ENCODE measurements at regions not wholly inside any gene's neighbourhood (a gene's known extent, or its start where the extent isn't known, plus 50 kb on each side); places are given as distances from the start of the nearest gene placed in this dataset.

DNA sequence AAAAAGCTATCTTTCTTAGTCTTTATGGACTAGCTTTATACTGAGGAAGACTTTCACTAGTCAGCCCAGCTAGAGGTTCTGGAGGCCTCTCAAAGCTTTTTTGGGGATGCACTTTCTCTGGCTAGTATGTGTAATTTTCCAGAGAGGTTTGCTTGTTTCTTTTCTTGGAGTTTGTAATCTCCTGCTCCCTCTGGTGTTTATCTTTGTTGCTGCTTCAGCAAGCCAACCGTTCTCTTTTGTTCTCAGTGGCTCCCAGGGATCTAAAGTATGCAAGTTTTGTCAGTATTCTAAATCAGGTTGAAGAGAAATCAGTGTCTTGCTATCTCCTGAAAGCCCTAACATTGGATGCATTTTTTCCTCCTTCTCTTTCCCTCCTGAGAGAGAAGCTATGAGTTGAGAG is 121.1 kb upstream of the MYO16 start:
- ChIA-PET POLR2A (ENCODE audit: unreplicated experiment) (no interaction called here), CTCF (interaction anchor here (0.6 kb wide), 1 partner anchor 166 kb away, joined by 3 read pairs; no protein-coding TSS in a partner anchor)
- H3K36me3 ChIP-seq (ENCODE audit: low read depth, low read length), result no peaks in the 10 kb centered on the region
- no peak for TF ChIP-seq EZH2 (IDR thresholded peaks at IDR 0.05; ENCODE audit: low read length, unreplicated experiment)
- no peak for TF ChIP-seq EZH2phosphoT487 (IDR thresholded peaks at IDR 0.05; ENCODE audit: borderline replicate concordance, low read length)
- TF ChIP-seq, protein P1, sequence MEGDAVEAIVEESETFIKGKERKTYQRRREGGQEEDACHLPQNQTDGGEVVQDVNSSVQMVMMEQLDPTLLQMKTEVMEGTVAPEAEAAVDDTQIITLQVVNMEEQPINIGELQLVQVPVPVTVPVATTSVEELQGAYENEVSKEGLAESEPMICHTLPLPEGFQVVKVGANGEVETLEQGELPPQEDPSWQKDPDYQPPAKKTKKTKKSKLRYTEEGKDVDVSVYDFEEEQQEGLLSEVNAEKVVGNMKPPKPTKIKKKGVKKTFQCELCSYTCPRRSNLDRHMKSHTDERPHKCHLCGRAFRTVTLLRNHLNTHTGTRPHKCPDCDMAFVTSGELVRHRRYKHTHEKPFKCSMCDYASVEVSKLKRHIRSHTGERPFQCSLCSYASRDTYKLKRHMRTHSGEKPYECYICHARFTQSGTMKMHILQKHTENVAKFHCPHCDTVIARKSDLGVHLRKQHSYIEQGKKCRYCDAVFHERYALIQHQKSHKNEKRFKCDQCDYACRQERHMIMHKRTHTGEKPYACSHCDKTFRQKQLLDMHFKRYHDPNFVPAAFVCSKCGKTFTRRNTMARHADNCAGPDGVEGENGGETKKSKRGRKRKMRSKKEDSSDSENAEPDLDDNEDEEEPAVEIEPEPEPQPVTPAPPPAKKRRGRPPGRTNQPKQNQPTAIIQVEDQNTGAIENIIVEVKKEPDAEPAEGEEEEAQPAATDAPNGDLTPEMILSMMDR (conservative IDR thresholded peaks at IDR 0.05; ENCODE audit: low read depth, low read length), result peak; percentile 50; the same call in 1 of the 2 replicates
- ATAC-seq (no peak), DNase-seq (peak; percentile 15)
- no peaks in the 10 kb centered on the region for H3K9me2 ChIP-seq (replicated peaks; ENCODE audit: low read length)
- no peak overlapping the region for H2AFZ ChIP-seq (ENCODE audit: low read length)
- H3K4me3 ChIP-seq (ENCODE audit: low read length), result no peak overlapping the region
- no peaks in the 10 kb centered on the region for H3K79me2 ChIP-seq (ENCODE audit: low read length)
- no TSS peak for BruUV-seq (replicated peaks)
- H3K27ac ChIP-seq (ENCODE audit: low read length), result no peak overlapping the region
- no peaks in the 10 kb centered on the region for H4K20me1 ChIP-seq (ENCODE audit: low read length)
- H3F3A ChIP-seq (ENCODE audit: low read length, unreplicated experiment), result no peaks in the 10 kb centered on the region
- no peak overlapping the region for H3K4me2 ChIP-seq (ENCODE audit: low read length)
- H3K27me3 ChIP-seq (ENCODE audit: low read length), result no peaks in the 10 kb centered on the region
- no peaks in the 10 kb centered on the region for H3K9me3 ChIP-seq (ENCODE audit: low read length)
- intact Hi-C loops (cut with micrococcal nuclease), result loop anchor here (5.0 kb wide), 1 partner anchor 186 kb away; no protein-coding TSS in a partner anchor
- no peak overlapping the region for H3K9ac ChIP-seq (ENCODE audit: low read length)
- H3K4me1 ChIP-seq (ENCODE audit: insufficient read depth, low read length), result no peaks in the 10 kb centered on the region

DNA sequence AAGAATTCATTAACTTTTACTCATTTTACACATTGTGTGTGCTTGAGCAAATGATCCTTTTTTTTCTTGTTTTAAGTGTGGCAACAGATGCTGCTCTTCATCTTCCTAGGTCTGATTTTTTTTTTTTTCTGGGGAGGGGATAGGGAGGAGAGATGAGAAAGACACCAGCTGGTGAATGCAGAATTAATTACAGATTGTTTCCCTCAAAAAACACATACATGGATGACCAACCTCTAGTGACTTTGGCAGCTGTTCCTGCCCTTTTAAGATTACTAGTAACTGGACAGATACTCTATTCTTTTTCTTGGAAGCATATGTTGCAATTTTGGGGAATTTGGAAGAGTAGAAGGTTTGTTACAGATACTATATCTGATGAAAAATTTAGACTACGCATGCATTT is 103.6 kb upstream of the MYO16 start:
- no peak overlapping the region for H3K9ac ChIP-seq (ENCODE audit: low read length)
- H3K27me3 ChIP-seq (ENCODE audit: low read length), result 0 out of 2 replicates have a peak, but pooled peaks cover 12% of the 10 kb centered on the region
- H3K4me2 ChIP-seq (ENCODE audit: low read length), result no peak overlapping the region
- DNase-seq, result no peak
- no peaks in the 10 kb centered on the region for H3K4me1 ChIP-seq (ENCODE audit: insufficient read depth, low read length)
- no peaks in the 10 kb centered on the region for H3K9me3 ChIP-seq (ENCODE audit: low read length)
- H3K4me3 ChIP-seq (ENCODE audit: low read length), result no peak overlapping the region
- ChIA-PET CTCF (no interaction called here), POLR2A (ENCODE audit: unreplicated experiment) (no interaction called here)
- H3K36me3 ChIP-seq (ENCODE audit: low read depth, low read length), result no peaks in the 10 kb centered on the region
- no peak overlapping the region for H3K27ac ChIP-seq (ENCODE audit: low read length)
- no peaks in the 10 kb centered on the region for H3F3A ChIP-seq (ENCODE audit: low read length, unreplicated experiment)
- no peaks in the 10 kb centered on the region for H3K9me2 ChIP-seq (replicated peaks; ENCODE audit: low read length)
- H2AFZ ChIP-seq (ENCODE audit: low read length), result no peak overlapping the region
- no peak for ATAC-seq
- no peaks in the 10 kb centered on the region for H3K79me2 ChIP-seq (ENCODE audit: low read length)
- no TSS peak for BruUV-seq (replicated peaks)
- intact Hi-C loops (cut with micrococcal nuclease), result no loop called here
- TF ChIP-seq EZH2 (IDR thresholded peaks at IDR 0.05; ENCODE audit: low read length, unreplicated experiment) (no peak), EZH2phosphoT487 (IDR thresholded peaks at IDR 0.05; ENCODE audit: borderline replicate concordance, low read length) (no peak)
- TF ChIP-seq, protein P1 (conservative IDR thresholded peaks at IDR 0.05; ENCODE audit: low read depth, low read length), result no peak
- H4K20me1 ChIP-seq (ENCODE audit: low read length), result no peaks in the 10 kb centered on the region

DNA sequence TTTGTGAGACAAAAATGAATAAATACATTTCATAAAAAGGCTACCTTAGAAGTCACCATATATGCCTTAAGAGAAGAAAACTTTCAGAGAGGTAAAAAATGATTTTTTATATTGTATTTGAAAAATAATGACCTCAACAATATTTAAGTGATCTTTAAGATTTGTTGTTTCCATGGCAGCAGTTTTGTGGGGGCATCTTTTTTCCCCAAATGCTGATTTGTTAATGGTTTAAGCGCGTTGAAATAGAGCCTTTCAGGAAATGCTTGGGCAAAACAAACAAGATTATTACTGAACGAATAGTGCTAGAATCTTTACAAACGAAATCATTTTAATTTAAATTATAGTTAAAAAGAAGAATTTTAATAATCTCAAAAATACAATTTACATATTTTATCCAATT is 103.1 kb upstream of the MYO16 start:
- no peaks in the 10 kb centered on the region for H3F3A ChIP-seq (ENCODE audit: low read length, unreplicated experiment)
- TF ChIP-seq EZH2phosphoT487 (IDR thresholded peaks at IDR 0.05; ENCODE audit: borderline replicate concordance, low read length), result no peak
- no peak overlapping the region for H2AFZ ChIP-seq (ENCODE audit: low read length)
- H3K27me3 ChIP-seq (ENCODE audit: low read length), result 0 out of 2 replicates have a peak, but pooled peaks cover 12% of the 10 kb centered on the region
- no peaks in the 10 kb centered on the region for H3K4me1 ChIP-seq (ENCODE audit: insufficient read depth, low read length)
- intact Hi-C loops (cut with micrococcal nuclease), result no loop called here
- ATAC-seq (no peak), DNase-seq (no peak)
- no peak overlapping the region for H3K9ac ChIP-seq (ENCODE audit: low read length)
- no peaks in the 10 kb centered on the region for H3K79me2 ChIP-seq (ENCODE audit: low read length)
- no peak overlapping the region for H3K4me2 ChIP-seq (ENCODE audit: low read length)
- ChIA-PET CTCF (no interaction called here), POLR2A (ENCODE audit: unreplicated experiment) (no interaction called here)
- no peak overlapping the region for H3K4me3 ChIP-seq (ENCODE audit: low read length)
- H3K9me2 ChIP-seq (replicated peaks; ENCODE audit: low read length), result no peaks in the 10 kb centered on the region
- no peaks in the 10 kb centered on the region for H3K9me3 ChIP-seq (ENCODE audit: low read length)
- no peaks in the 10 kb centered on the region for H3K36me3 ChIP-seq (ENCODE audit: low read depth, low read length)
- H3K27ac ChIP-seq (ENCODE audit: low read length), result no peak overlapping the region
- H4K20me1 ChIP-seq (ENCODE audit: low read length), result no peaks in the 10 kb centered on the region
- BruUV-seq (replicated peaks), result no TSS peak
